T-helper 2 cell treated with Interferon-gamma antibody and Interleukin-4, amounts not matched to agents 5 μg/mL and 100 μg/mL, for 36 hours (primary cell): ENCODE measurements at regions not wholly inside any gene's neighbourhood (a gene's known extent, or its start where the extent isn't known, plus 50 kb on each side); places are given as distances from the start of the nearest gene placed in this dataset.

Source experiments
- DNase-seq: peaks from one replicate; pipeline ENCODE4 v3.0.0; 2021; ENCODE audit warnings: low spot score
- H3K27ac Mint-ChIP-seq: one replicate; pipeline ENCODE4 v1.8.0; 2021; ENCODE audit warnings: mild to moderate bottlenecking, mixed read lengths
- H3K27me3 Mint-ChIP-seq: one replicate; pipeline ENCODE4 v1.8.0; 2021; ENCODE audit warnings: low read depth, mixed read lengths
- H3K36me3 Mint-ChIP-seq: one replicate; pipeline ENCODE4 v1.8.0; 2021; ENCODE audit warnings: low read depth, mixed read lengths
- H3K4me1 Mint-ChIP-seq: one replicate; pipeline ENCODE4 v1.8.0; 2021; ENCODE audit warnings: low read depth, mixed read lengths
- H3K4me3 Mint-ChIP-seq: one replicate; pipeline ENCODE4 v1.8.0; 2022; ENCODE audit warnings: mild to moderate bottlenecking, moderate library complexity, mixed read lengths
- H3K9me3 Mint-ChIP-seq: one replicate; pipeline ENCODE4 v1.8.0; 2021; ENCODE audit warnings: mixed read lengths

DNA sequence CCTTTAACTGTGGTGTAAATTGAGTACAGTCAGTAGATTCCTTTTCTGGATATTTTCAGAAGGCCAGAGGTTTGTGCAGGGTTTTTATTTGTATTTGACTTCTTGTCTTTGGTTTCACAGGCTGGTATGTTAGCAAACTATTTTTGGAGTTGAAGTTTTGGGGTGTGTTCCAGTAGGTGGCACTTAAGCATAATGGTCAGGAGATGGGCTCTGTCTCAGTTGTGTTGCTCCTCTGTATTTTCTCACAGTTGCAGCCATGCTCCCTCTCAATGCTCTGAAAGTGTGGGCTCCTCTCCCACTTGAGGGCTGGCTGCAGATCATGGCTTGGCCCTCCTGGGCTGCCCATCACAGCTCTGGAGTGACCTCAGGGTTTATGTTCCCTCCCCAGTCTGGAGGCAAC lies 267.0 kb upstream of the PCSK5 start:
- no peak overlapping the region for H3K4me3 Mint-ChIP-seq
- no peaks in the 10 kb centered on the region for H3K36me3 Mint-ChIP-seq
- H3K27me3 Mint-ChIP-seq = no peaks in the 10 kb centered on the region
- H3K9me3 Mint-ChIP-seq = no peaks in the 10 kb centered on the region
- H3K4me1 Mint-ChIP-seq = no peaks in the 10 kb centered on the region
- DNase-seq = no peak
- no peak overlapping the region for H3K27ac Mint-ChIP-seq

DNA sequence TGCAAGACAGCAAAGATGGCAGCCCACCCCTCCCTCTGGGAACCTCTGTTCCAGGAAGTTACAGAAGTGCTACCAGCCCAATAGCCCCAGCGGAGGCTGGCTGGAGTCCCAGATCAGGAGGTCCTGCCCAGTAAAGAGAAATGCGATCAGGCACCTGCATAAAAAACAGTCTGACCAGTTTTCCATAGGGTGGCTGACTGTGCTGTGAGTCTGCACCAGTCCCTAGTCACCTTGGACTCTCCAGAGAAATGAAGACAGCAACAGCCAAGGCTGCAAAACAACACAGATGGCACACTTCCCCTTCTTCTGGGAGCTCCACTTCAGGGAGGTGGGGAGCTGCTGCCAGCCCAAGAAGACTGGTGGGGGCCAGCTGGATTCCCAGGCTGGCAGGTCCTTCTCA lies 265.5 kb upstream of the PCSK5 start:
- no peak overlapping the region for H3K27ac Mint-ChIP-seq

DNA sequence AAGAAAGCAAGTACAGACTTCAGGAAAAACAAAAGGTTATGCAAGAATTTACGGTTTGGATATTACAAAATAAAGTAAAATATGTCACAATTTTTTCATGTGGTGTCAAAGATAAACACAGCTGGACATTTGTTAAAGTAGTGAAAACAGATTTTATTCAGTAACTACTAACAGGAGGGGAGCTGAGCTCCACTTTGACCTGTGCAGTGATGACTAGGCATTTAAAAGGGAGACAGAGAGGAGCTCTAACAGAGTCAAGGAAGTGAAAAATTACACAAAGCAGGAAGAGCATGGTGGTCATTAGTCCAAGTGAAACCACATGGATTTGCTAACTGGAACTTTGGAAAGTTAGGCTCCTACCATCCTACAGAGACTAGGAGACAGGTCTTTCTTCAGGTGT lies 263.6 kb upstream of the PCSK5 start:
- H3K4me3 Mint-ChIP-seq = no peak overlapping the region
- H3K36me3 Mint-ChIP-seq = no peaks in the 10 kb centered on the region
- DNase-seq = no peak
- H3K27me3 Mint-ChIP-seq = no peaks in the 10 kb centered on the region
- no peaks in the 10 kb centered on the region for H3K4me1 Mint-ChIP-seq
- H3K9me3 Mint-ChIP-seq = no peaks in the 10 kb centered on the region
- H3K27ac Mint-ChIP-seq = no peak overlapping the region

More for the DNA sequence above, 265.5 kb upstream of the PCSK5 start:
- Mint-ChIP-seq H3K36me3 (no peaks in the 10 kb centered on the region), H3K4me1 (no peaks in the 10 kb centered on the region), H3K9me3 (no peaks in the 10 kb centered on the region), H3K27me3 (no peaks in the 10 kb centered on the region), H3K4me3 (no peak overlapping the region)
- no peak for DNase-seq

- no peak for DNase-seq
- H3K9me3 Mint-ChIP-seq = no peaks in the 10 kb centered on the region
These were observed 261.5 kb upstream of the PCSK5 start for GRCh38 chr9:75628952-75629351.

GRCh38 chr9:75633451-75634057 lies 256.9 kb upstream of the PCSK5 start:
- no peaks in the 10 kb centered on the region for H3K36me3 Mint-ChIP-seq
- no peak overlapping the region for H3K4me3 Mint-ChIP-seq
- H3K9me3 Mint-ChIP-seq = no peaks in the 10 kb centered on the region
- DNase-seq = no peak
- H3K4me1 Mint-ChIP-seq = no peaks in the 10 kb centered on the region
- H3K27me3 Mint-ChIP-seq = no peaks in the 10 kb centered on the region
- H3K27ac Mint-ChIP-seq = no peak overlapping the region

More at GRCh38 chr9:75628952-75629351, 261.5 kb upstream of the PCSK5 start:
- Mint-ChIP-seq H3K27me3 (no peaks in the 10 kb centered on the region), H3K27ac (no peak overlapping the region), H3K4me1 (no peaks in the 10 kb centered on the region), H3K36me3 (no peaks in the 10 kb centered on the region), H3K4me3 (no peak overlapping the region)

DNA sequence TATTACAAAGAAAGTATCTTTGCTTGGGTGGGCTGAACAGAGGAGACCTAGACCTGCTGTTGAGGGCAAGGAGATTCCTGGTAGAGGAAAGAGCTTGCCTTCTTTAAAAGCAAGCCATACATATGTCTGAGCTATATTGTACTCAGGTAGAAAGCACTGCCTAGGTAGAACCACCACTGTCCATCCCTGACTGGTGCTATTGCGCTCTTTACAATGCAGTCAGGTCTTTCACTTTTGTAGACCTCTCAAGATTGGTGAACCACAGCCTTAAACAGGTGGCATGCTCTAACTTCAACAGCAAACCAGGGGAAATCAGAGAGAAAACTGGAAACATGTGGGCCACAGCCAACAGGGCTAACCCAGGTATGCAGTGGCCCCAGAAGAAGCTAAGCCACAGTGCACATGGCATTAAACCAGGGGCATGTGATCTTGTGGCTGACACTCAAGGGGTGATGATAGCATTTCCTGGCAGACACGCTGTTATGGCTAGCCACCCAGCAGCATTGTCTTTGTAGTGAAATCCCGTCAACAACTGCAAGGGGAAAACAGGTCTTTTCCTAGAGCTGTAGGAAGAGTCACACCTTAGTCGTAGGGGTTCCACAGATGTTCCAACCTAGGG lies 253.9 kb upstream of the PCSK5 start:
- H3K9me3 Mint-ChIP-seq = no peaks in the 10 kb centered on the region
- no peaks in the 10 kb centered on the region for H3K4me1 Mint-ChIP-seq
- no peak overlapping the region for H3K4me3 Mint-ChIP-seq
- H3K36me3 Mint-ChIP-seq = no peaks in the 10 kb centered on the region
- no peak for DNase-seq
- no peak overlapping the region for H3K27ac Mint-ChIP-seq
- no peaks in the 10 kb centered on the region for H3K27me3 Mint-ChIP-seq

DNA sequence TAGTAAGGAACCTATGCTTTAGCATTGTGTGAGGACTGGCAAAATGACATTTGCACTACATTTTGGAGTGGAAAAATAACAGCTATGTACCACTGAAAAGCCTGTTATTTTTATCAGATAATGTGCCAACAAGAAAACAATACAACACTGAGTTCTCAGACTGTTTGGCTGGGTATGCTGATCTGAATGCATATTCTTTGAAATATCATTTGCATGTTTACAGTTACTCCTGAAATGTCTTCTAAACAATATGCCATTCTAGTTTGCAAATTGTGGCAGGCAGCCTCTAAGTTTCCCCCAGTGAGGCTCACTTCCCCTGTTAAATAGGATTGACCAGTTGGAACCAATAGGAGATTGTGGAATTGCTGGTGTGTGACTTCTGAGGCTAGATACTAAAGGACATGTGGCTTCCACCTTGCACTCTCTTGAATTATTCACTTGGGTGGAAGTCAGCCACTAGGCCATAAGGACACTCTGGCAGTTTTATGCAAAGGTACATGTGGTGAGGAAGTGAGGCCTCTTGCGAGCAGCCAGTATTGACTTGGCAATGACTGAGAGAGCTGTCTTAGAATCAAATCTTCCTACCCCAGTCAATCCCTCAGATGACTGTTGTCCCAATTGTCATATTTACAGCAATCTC lies 250.4 kb upstream of the PCSK5 start:
- no peak overlapping the region for H3K27ac Mint-ChIP-seq
- H3K4me3 Mint-ChIP-seq = no peak overlapping the region
- H3K27me3 Mint-ChIP-seq = no peaks in the 10 kb centered on the region
- no peak for DNase-seq
- H3K9me3 Mint-ChIP-seq = no peaks in the 10 kb centered on the region
- H3K4me1 Mint-ChIP-seq = no peaks in the 10 kb centered on the region
- no peaks in the 10 kb centered on the region for H3K36me3 Mint-ChIP-seq

- H3K36me3 Mint-ChIP-seq = no peaks in the 10 kb centered on the region
These were observed 248.0 kb upstream of the PCSK5 start for GRCh38 chr9:75642522-75642921.

GRCh38 chr9:75644649-75645048 lies 245.8 kb upstream of the PCSK5 start:
- Mint-ChIP-seq H3K36me3 (no peaks in the 10 kb centered on the region), H3K9me3 (no peaks in the 10 kb centered on the region), H3K4me3 (no peak overlapping the region)

More at GRCh38 chr9:75642522-75642921, 248.0 kb upstream of the PCSK5 start:
- DNase-seq = no peak
- Mint-ChIP-seq H3K27me3 (no peaks in the 10 kb centered on the region), H3K4me1 (no peaks in the 10 kb centered on the region), H3K9me3 (no peaks in the 10 kb centered on the region), H3K4me3 (no peak overlapping the region), H3K27ac (no peak overlapping the region)

GRCh38 chr9:75648034-75648433 lies 242.4 kb upstream of the PCSK5 start:
- Mint-ChIP-seq H3K4me1 (no peaks in the 10 kb centered on the region), H3K36me3 (no peaks in the 10 kb centered on the region), H3K27me3 (no peaks in the 10 kb centered on the region), H3K27ac (no peak overlapping the region), H3K9me3 (no peaks in the 10 kb centered on the region), H3K4me3 (no peak overlapping the region)
- no peak for DNase-seq

More at GRCh38 chr9:75644649-75645048, 245.8 kb upstream of the PCSK5 start:
- H3K27ac Mint-ChIP-seq = no peak overlapping the region
- DNase-seq = no peak
- H3K27me3 Mint-ChIP-seq = no peaks in the 10 kb centered on the region
- no peaks in the 10 kb centered on the region for H3K4me1 Mint-ChIP-seq

GRCh38 chr9:75649060-75649459 lies 241.4 kb upstream of the PCSK5 start:
- Mint-ChIP-seq H3K36me3 (no peaks in the 10 kb centered on the region), H3K4me3 (no peak overlapping the region), H3K9me3 (no peaks in the 10 kb centered on the region), H3K27me3 (peaks cover under 1% of the 10 kb centered on the region), H3K4me1 (no peaks in the 10 kb centered on the region), H3K27ac (no peak overlapping the region)
- DNase-seq = no peak

DNA sequence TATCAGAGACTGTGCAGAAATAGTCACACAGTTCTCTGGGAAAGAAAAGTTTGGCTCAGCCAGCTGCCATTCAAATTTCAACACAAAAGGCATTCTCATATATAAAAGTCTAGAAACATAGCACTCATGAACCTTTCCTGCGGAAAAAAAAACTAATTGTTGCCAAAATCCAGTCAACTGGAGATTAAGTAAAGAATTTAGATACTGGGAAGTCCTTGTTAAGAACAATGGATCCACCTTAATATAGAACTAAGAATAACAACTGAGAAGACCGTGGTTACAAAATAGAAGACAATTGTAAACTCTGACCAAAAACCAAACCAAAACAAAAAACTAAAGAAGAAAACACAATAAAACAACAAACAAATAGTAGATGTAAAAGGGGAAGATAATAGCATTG lies 238.8 kb upstream of the PCSK5 start:
- Mint-ChIP-seq H3K27ac (no peak overlapping the region), H3K36me3 (no peaks in the 10 kb centered on the region), H3K4me1 (no peaks in the 10 kb centered on the region), H3K27me3 (peaks cover 2% of the 10 kb centered on the region), H3K4me3 (no peak overlapping the region), H3K9me3 (no peaks in the 10 kb centered on the region)
- DNase-seq = no peak

DNA sequence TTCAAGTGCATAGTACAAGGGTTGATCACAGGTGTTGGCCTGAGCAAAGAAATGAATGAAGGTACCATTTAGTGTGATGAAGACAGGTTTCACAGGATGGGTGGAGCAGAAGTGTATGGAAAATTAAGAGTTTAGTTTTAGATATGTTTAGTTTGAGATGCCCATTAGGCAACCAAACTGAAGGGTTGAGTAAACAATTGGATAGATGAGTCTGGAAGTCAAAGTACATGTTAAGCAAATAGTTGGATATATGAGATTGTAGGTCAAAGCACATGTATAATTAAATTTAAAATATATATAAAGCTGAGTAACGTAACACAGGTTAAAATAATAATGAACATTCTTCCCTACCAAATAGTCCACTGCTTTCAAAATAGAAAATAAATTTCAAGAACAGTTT lies 237.1 kb upstream of the PCSK5 start:
- Mint-ChIP-seq H3K9me3 (no peaks in the 10 kb centered on the region), H3K27ac (no peak overlapping the region), H3K4me3 (no peak overlapping the region), H3K27me3 (peaks cover 2% of the 10 kb centered on the region), H3K4me1 (no peaks in the 10 kb centered on the region), H3K36me3 (no peaks in the 10 kb centered on the region)
- no peak for DNase-seq

DNA sequence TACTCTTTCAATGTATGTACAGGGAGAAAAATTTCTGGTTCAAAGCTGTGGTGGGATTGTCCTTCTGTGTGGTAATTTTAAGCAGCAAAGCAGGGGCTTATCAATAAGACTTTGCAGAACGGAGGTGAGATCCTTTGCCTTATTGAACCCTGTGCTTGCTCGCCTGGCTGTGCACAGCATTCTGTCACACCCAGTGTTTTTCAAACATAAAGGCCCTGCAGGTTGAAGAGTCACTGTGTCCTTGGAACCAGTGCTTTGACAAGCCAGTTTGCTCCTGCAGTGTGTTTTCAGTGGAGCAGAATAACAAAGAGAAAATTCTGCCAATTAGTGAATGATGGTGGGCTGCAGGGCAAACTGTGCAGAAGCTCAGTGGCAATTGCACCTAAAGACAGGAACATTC lies 236.7 kb upstream of the PCSK5 start:
- Mint-ChIP-seq H3K27ac (no peak overlapping the region), H3K36me3 (no peaks in the 10 kb centered on the region), H3K4me3 (no peak overlapping the region), H3K4me1 (no peaks in the 10 kb centered on the region), H3K9me3 (no peaks in the 10 kb centered on the region), H3K27me3 (peaks cover 2% of the 10 kb centered on the region)
- no peak for DNase-seq
